ENCODE measurements at regions not wholly inside any gene's neighbourhood (a gene's known extent, or its start where the extent isn't known, plus 50 kb on each side); places are given as distances from the start of the nearest gene placed in this dataset.
"Not testable (repeated sequence)": the region's sequence is repeated elsewhere in the genome, so short reads cannot be mapped to it uniquely, and the experiment has no call there.

GRCh38 chr2:66255867-66256266, 179.1 kb upstream of the MEIS1 start:
- H3K9me3 ChIP-seq: no peaks in the 10 kb centered on the region
- intact Hi-C loops (cut with DNase I): no loop called here
- 81 to 83% methylated on average over 3 of the region's 3 CpGs for WGBS, 2 donors
- DNase-seq (no peak), ATAC-seq (no peak)
- no peaks in the 10 kb centered on the region for H3K27me3 ChIP-seq
- no peak overlapping the region for H3K4me3 ChIP-seq
- no peaks in the 10 kb centered on the region for H3K4me1 ChIP-seq
- H3K36me3 ChIP-seq (replicated peaks in 1 of 2; ENCODE audit: insufficient read depth in 1 of 2, low read depth in 2 of 2): no peaks in the 10 kb centered on the region
- TF ChIP-seq POLR2A (IDR thresholded peaks at IDR 0.05) (no peak), CTCF (IDR thresholded peaks at IDR 0.05) (no peak)
- no peak overlapping the region for H3K27ac ChIP-seq

GRCh38 chr2:66255136-66255535, 179.8 kb upstream of the MEIS1 start:
- no peak overlapping the region for H3K4me3 ChIP-seq
- H3K27me3 ChIP-seq: no peaks in the 10 kb centered on the region
- no peak for TF ChIP-seq POLR2A (IDR thresholded peaks at IDR 0.05)
- TF ChIP-seq CTCF (IDR thresholded peaks at IDR 0.05): no peak
- ATAC-seq (no peak), DNase-seq (no peak)
- no peaks in the 10 kb centered on the region for H3K9me3 ChIP-seq
- no peak overlapping the region for H3K27ac ChIP-seq
- intact Hi-C loops (cut with DNase I): no loop called here
- H3K36me3 ChIP-seq (replicated peaks in 1 of 2; ENCODE audit: insufficient read depth in 1 of 2, low read depth in 2 of 2): no peaks in the 10 kb centered on the region
- H3K4me1 ChIP-seq: no peaks in the 10 kb centered on the region

GRCh38 chr2:66253066-66253465, 181.9 kb upstream of the MEIS1 start:
- ATAC-seq (no peak), DNase-seq (no peak)
- TF ChIP-seq CTCF (IDR thresholded peaks at IDR 0.05): no peak
- no peak for TF ChIP-seq POLR2A (IDR thresholded peaks at IDR 0.05)
- Histone ChIP-seq H3K9me3 (no peaks in the 10 kb centered on the region), H3K27ac (no peak overlapping the region), H3K4me1 (no peaks in the 10 kb centered on the region), H3K4me3 (no peak overlapping the region), H3K27me3 (no peaks in the 10 kb centered on the region), H3K36me3 (replicated peaks in 1 of 2; ENCODE audit: insufficient read depth in 1 of 2, low read depth in 2 of 2) (no peaks in the 10 kb centered on the region)
- WGBS, 2 donors: 10 to 15% methylated on average over 2 of the region's 2 CpGs
- intact Hi-C loops (cut with DNase I): no loop called here

GRCh38 chr2:66252109-66252508, 182.8 kb upstream of the MEIS1 start:
- ATAC-seq: no peak
- intact Hi-C loops (cut with DNase I): no loop called here
- no peaks in the 10 kb centered on the region for H3K4me1 ChIP-seq
- H3K9me3 ChIP-seq: no peaks in the 10 kb centered on the region
- H3K36me3 ChIP-seq (replicated peaks in 1 of 2; ENCODE audit: insufficient read depth in 1 of 2, low read depth in 2 of 2): no peaks in the 10 kb centered on the region
- no peak for DNase-seq
- 78 to 81% methylated on average over 5 of the region's 5 CpGs for WGBS, 2 donors
- no peaks in the 10 kb centered on the region for H3K27me3 ChIP-seq
- H3K27ac ChIP-seq: no peak overlapping the region
- TF ChIP-seq CTCF (IDR thresholded peaks at IDR 0.05) (no peak), POLR2A (IDR thresholded peaks at IDR 0.05) (no peak)
- no peak overlapping the region for H3K4me3 ChIP-seq

GRCh38 chr2:66251573-66251972, 183.4 kb upstream of the MEIS1 start:
- Histone ChIP-seq H3K27me3 (no peaks in the 10 kb centered on the region), H3K27ac (no peak overlapping the region), H3K36me3 (replicated peaks in 1 of 2; ENCODE audit: insufficient read depth in 1 of 2, low read depth in 2 of 2) (no peaks in the 10 kb centered on the region), H3K4me3 (no peak overlapping the region), H3K4me1 (no peaks in the 10 kb centered on the region), H3K9me3 (no peaks in the 10 kb centered on the region)
- DNase-seq (no peak), ATAC-seq (no peak)
- no peak for TF ChIP-seq POLR2A (IDR thresholded peaks at IDR 0.05)
- TF ChIP-seq CTCF (IDR thresholded peaks at IDR 0.05): no peak
- intact Hi-C loops (cut with DNase I): no loop called here

GRCh38 chr2:66249089-66249488, 185.8 kb upstream of the MEIS1 start:
- H3K36me3 ChIP-seq (replicated peaks in 1 of 2; ENCODE audit: insufficient read depth in 1 of 2, low read depth in 2 of 2); H3K4me1 ChIP-seq; H3K9me3 ChIP-seq; intact Hi-C loops (cut with DNase I); H3K27ac ChIP-seq; ATAC-seq; DNase-seq; H3K4me3 ChIP-seq; H3K27me3 ChIP-seq: not testable (repeated sequence)
- 72 to 78% methylated on average over 5 of the region's 7 CpGs for WGBS, 2 donors

GRCh38 chr2:66243809-66244208, 191.1 kb upstream of the MEIS1 start:
- WGBS, 2 donors: 88 to 94% methylated on average over 5 of the region's 5 CpGs
- intact Hi-C loops (cut with DNase I); H3K36me3 ChIP-seq (replicated peaks in 1 of 2; ENCODE audit: insufficient read depth in 1 of 2, low read depth in 2 of 2); DNase-seq; ATAC-seq; H3K27ac ChIP-seq; H3K27me3 ChIP-seq; H3K4me1 ChIP-seq; H3K4me3 ChIP-seq; H3K9me3 ChIP-seq: not testable (repeated sequence)

- H3K4me3 ChIP-seq; DNase-seq; intact Hi-C loops (cut with DNase I); H3K36me3 ChIP-seq (replicated peaks in 1 of 2; ENCODE audit: insufficient read depth in 1 of 2, low read depth in 2 of 2); H3K4me1 ChIP-seq; ATAC-seq; H3K27me3 ChIP-seq; H3K27ac ChIP-seq; H3K9me3 ChIP-seq: not testable (repeated sequence)
- 54 to 60% methylated on average over 1 of the region's 1 CpG for WGBS, 2 donors
These were observed 192.0 kb upstream of the MEIS1 start for GRCh38 chr2:66242888-66243287.
